ENCODE measurements at regions not wholly inside any gene's neighbourhood (a gene's known extent, or its start where the extent isn't known, plus 50 kb on each side); places are given as distances from the start of the nearest gene placed in this dataset.

GRCh38 chr21:35410123-35410522 lies 361.0 kb upstream of the RUNX1 start:
- TF ChIP-seq GATA2 (IDR thresholded peaks at IDR 0.05; ENCODE audit: low read depth, low read length): no peak

- TF ChIP-seq GATA3 (IDR thresholded peaks at IDR 0.05; ENCODE audit: low read depth, low read length): no peak
- no peak for TF ChIP-seq GATA2 (IDR thresholded peaks at IDR 0.05; ENCODE audit: low read depth, low read length)
These were observed 359.3 kb upstream of the RUNX1 start for GRCh38 chr21:35408401-35408800.

- TF ChIP-seq GATA2 (IDR thresholded peaks at IDR 0.05; ENCODE audit: low read depth, low read length): no peak
- TF ChIP-seq GATA3 (IDR thresholded peaks at IDR 0.05; ENCODE audit: low read depth, low read length): no peak
These were observed 357.5 kb upstream of the RUNX1 start for GRCh38 chr21:35406635-35407034.

- TF ChIP-seq GATA2 (IDR thresholded peaks at IDR 0.05; ENCODE audit: low read depth, low read length): no peak
These were observed 356.9 kb upstream of the RUNX1 start for GRCh38 chr21:35405981-35406380.

- TF ChIP-seq GATA2 (IDR thresholded peaks at IDR 0.05; ENCODE audit: low read depth, low read length) (no peak), GATA3 (IDR thresholded peaks at IDR 0.05; ENCODE audit: low read depth, low read length) (no peak)
These were observed 355.1 kb upstream of the RUNX1 start for GRCh38 chr21:35404247-35404646.

- no peak for TF ChIP-seq GATA2 (IDR thresholded peaks at IDR 0.05; ENCODE audit: low read depth, low read length)
- no peak for TF ChIP-seq GATA3 (IDR thresholded peaks at IDR 0.05; ENCODE audit: low read depth, low read length)
These were observed 353.0 kb upstream of the RUNX1 start for GRCh38 chr21:35402061-35402460.

- TF ChIP-seq GATA3 (IDR thresholded peaks at IDR 0.05; ENCODE audit: low read depth, low read length): no peak
These were observed 352.4 kb upstream of the RUNX1 start for GRCh38 chr21:35401476-35401875.

- TF ChIP-seq GATA3 (IDR thresholded peaks at IDR 0.05; ENCODE audit: low read depth, low read length) (no peak), GATA2 (IDR thresholded peaks at IDR 0.05; ENCODE audit: low read depth, low read length) (no peak; the same call in 1 of the 2 replicates)
These were observed 351.3 kb upstream of the RUNX1 start for GRCh38 chr21:35400233-35400939.

GRCh38 chr21:35399706-35400105 lies 350.6 kb upstream of the RUNX1 start:
- no peak for TF ChIP-seq GATA2 (IDR thresholded peaks at IDR 0.05; ENCODE audit: low read depth, low read length)
- TF ChIP-seq GATA3 (IDR thresholded peaks at IDR 0.05; ENCODE audit: low read depth, low read length): no peak

GRCh38 chr21:35399002-35399530 lies 350.0 kb upstream of the RUNX1 start:
- no peak for TF ChIP-seq GATA3 (IDR thresholded peaks at IDR 0.05; ENCODE audit: low read depth, low read length)
- TF ChIP-seq GATA2 (IDR thresholded peaks at IDR 0.05; ENCODE audit: low read depth, low read length): no peak

GRCh38 chr21:35398346-35398982 lies 349.4 kb upstream of the RUNX1 start:
- TF ChIP-seq GATA2 (IDR thresholded peaks at IDR 0.05; ENCODE audit: low read depth, low read length): no peak
- TF ChIP-seq GATA3 (IDR thresholded peaks at IDR 0.05; ENCODE audit: low read depth, low read length): no peak

- no peak for TF ChIP-seq GATA3 (IDR thresholded peaks at IDR 0.05; ENCODE audit: low read depth, low read length)
- no peak for TF ChIP-seq GATA2 (IDR thresholded peaks at IDR 0.05; ENCODE audit: low read depth, low read length)
These were observed 348.7 kb upstream of the RUNX1 start for GRCh38 chr21:35397781-35398180.

- TF ChIP-seq GATA2 (IDR thresholded peaks at IDR 0.05; ENCODE audit: low read depth, low read length) (no peak), GATA3 (IDR thresholded peaks at IDR 0.05; ENCODE audit: low read depth, low read length) (no peak)
These were observed 347.6 kb upstream of the RUNX1 start for GRCh38 chr21:35396655-35397054.

GRCh38 chr21:35395728-35396127 lies 346.6 kb upstream of the RUNX1 start:
- TF ChIP-seq GATA2 (IDR thresholded peaks at IDR 0.05; ENCODE audit: low read depth, low read length) (no peak), GATA3 (IDR thresholded peaks at IDR 0.05; ENCODE audit: low read depth, low read length) (no peak)

- TF ChIP-seq GATA2 (IDR thresholded peaks at IDR 0.05; ENCODE audit: low read depth, low read length): no peak
These were observed 345.7 kb upstream of the RUNX1 start for GRCh38 chr21:35394634-35395369.

Data from SH-SY5Y (cell line).